Kasumi-1 (cell line): ENCODE measurements at regions not wholly inside any gene's neighbourhood (a gene's known extent, or its start where the extent isn't known, plus 50 kb on each side); places are given as distances from the start of the nearest gene placed in this dataset.

Experiments
- DNase-seq, 2 experiments: peaks; one replicate each; lab custom pipeline; 2025; lab: John Stamatoyannopoulos, UW

- DNase-seq = no peak
Measured at GRCh38 chr2:6525475-6525964, 340.2 kb downstream of the CMPK2 start.

- no peak for DNase-seq
Measured at GRCh38 chr2:6526093-6526824, 339.4 kb downstream of the CMPK2 start.

GRCh38 chr2:6531304-6531703 is 334.4 kb downstream of the CMPK2 start:
- no peak for DNase-seq

DNA sequence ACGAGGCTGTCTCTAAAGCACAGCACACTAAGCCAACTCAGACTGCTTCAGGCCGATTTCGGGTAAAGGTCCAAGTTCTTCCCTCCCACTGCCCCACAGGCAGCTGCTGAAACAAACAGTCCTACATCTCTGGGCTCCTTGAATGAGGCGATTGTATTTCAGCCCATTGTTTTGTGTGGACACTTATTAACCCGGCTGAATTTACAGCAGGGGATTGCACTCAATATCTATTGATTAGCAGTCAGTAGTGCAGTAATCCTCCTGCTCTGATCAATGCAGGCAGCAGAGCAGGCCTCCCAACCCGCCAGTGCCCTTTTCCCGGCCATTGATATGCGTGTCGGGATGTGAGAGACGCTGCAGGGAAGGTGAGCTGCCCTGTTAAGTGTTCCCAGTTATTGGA is 330.1 kb downstream of the CMPK2 start:
- no peak for DNase-seq

- no peak for DNase-seq
Measured at GRCh38 chr2:6538607-6539006, 327.1 kb downstream of the CMPK2 start.

DNA sequence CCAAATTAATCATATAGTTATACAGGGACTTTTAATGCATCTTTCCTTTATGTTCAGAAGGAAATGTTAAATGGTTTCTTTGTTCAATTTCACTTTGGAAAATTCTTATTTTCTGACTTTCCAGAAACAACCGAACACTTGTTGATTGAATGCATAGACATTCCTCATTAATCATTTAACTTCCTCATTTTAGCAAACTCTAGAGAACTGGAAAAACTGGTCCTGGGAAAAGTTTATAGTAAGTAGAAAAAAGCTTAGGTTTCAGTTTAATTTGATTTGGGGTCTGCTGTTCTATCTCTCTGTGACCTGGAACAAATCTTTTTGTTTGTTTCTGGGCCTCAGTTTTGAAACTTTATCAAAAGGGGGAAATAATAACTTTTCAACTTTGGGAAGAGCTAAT is 320.4 kb downstream of the CMPK2 start:
- no peak for DNase-seq

GRCh38 chr2:6545795-6546194 is 319.9 kb downstream of the CMPK2 start:
- no peak for DNase-seq

DNA sequence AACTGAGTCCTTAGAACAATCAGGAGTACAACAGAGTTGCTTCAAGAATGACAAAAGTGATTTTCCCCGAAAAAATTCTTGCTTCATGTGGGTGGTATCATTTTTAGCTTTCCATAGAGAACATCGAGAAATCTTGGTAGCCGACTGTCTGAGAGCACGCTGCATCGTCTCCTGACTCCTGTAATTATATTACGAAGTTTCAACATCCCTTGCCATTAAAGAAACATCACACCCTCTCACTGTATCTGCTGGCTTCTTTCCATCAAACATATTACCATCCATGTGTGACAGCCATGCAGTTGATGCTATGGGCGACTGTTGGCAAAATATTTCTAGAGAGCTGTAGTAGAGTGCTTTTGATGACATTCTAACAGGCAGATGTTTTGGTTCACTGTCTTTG is 311.2 kb downstream of the CMPK2 start:
- no peak for DNase-seq

DNA sequence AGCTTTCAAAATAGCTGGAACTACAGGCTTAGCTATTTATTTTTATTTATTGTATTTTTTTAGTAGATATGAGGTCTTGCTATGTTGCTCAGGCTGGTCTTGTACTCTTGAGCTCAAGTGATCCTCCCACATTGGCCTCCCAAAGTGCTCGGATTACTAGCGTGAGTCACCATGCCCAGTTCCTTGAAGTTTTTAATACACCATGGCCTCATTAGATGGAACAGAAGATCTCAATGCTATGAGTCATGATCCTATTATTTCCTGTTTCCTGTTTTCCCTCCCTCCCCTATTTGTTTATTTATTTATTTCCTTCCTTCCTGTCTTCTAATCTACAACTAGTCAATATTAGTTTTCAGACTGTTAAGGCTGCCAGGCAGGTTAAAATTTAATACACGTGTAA is 309.0 kb downstream of the CMPK2 start:
- no peak for DNase-seq

DNA sequence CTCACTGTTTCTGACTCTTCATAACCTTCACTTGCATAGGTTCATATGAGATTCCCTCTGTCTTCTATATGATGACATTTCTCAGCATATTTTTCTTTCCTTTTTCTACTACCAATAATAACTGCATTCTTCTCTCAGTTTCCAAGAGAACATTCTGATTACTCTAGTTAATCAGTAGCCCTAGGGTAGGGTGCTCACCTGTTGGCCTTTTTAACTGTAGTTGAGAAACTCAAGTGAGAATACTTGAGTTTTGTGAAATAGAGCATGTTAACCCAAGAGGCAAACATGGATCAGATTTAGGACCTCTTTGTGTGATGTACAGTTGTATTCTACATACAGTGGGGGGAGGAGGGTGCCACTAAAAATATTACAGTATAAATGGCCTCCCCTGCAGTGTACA is 308.0 kb downstream of the CMPK2 start:
- DNase-seq = no peak

GRCh38 chr2:6562771-6563170 is 302.9 kb downstream of the CMPK2 start:
- DNase-seq = no peak

DNA sequence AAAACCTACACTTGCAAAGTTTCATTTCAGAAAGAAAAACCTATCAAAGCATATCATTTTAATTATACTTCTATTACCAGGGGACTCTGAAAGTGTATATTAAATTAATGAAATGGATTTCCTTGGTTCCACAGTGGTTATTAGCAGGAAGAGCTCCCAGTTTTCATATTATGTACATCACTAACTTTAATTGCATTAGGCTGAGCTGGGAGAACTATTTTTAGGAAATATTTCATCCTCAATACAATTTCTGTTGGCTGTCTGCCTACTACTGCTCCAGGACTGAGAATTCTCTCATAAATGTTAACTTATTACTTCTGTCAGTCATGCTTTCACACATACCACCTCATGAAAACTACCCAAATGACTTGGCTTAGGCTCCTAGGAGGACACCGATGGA is 301.4 kb downstream of the CMPK2 start:
- DNase-seq = no peak

- DNase-seq = no peak
Measured at GRCh38 chr2:6574121-6574520, 291.6 kb downstream of the CMPK2 start.

DNA sequence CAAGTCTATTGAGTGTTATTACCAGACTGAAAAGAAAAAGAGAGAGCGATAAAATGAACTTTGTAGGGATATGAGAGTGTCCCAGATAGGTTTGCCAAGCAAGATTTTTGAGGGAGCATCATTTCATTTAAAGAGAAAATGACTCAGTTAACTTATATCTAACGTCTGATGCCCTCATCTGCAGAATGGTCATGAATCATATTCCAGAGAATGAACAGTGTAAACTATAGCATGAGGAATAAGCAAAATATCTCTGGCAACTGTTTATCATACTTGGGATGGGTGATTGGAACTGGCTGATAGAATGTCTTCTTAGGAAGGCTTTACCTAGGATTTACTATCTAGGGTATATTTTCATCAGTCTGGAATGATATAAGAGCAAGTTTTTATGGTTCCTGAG is 289.4 kb downstream of the CMPK2 start:
- DNase-seq = no peak

GRCh38 chr2:6577960-6578359 is 287.7 kb downstream of the CMPK2 start:
- no peak for DNase-seq

DNA sequence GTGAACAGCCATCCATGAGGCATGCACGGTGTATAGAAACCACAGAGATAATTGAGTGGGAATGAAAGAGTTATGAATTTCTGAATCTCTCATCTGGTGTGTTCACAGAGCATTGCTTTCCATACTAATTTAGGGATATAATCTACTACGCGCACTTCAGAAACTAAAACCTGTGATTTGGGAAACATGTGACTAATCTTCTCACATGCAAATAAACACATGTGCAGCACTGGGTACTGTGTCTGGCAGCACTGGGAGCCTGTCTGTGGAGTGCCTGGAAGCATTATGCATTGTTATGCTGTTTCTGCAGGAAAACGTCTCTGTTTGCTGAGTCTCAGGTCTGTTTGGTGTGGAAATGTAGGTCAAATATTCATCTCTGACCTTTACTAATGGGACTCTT is 287.3 kb downstream of the CMPK2 start:
- no peak for DNase-seq

- DNase-seq = no peak
Measured at GRCh38 chr2:6579281-6579680, 286.4 kb downstream of the CMPK2 start.

DNA sequence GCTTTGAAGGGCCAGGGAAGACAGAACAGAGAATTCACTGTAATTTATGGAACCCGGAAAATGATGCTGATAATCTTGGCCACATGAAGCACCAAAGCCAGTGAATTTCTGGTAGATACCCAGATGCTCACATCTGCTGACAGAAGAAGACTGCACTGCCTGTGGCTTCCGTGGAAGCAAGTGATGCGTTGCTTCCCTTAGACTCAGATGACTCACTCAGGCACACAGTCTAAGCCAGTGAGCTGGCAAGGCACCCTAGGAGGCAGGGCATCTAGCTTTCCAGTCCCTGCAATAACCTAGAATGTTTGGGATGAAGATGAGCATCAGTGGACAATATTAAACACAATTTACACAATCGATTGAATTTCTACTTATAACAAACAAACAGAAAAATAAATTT is 284.7 kb downstream of the CMPK2 start:
- no peak for DNase-seq

GRCh38 chr2:6589150-6589549 is 276.6 kb downstream of the CMPK2 start:
- DNase-seq = no peak

- DNase-seq = no peak
Measured at GRCh38 chr2:6590442-6590841, 275.3 kb downstream of the CMPK2 start.

DNA sequence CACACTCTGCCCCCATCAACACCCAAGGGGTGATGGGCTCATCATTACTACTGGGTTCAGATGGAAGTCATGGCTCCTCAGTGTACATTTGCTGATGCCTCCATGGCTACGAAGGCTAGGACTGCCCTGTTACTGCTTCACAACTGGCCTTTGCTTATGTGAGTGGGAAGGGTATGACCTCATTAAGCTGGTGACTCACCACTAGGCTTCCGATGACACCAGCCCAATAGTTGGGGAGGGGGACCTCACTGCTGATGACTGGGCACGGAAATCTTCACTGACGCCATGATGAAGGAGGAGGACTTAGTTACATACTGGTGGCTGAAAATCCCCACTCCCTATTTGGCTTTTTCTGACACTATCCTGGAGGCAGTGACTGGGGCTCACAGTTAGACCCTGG is 263.2 kb downstream of the CMPK2 start:
- DNase-seq = no peak

- DNase-seq = no peak
Measured at GRCh38 chr2:6605836-6606505, 259.7 kb downstream of the CMPK2 start.

- no peak for DNase-seq
Measured at GRCh38 chr2:6617794-6618193, 247.9 kb downstream of the CMPK2 start.

- no peak for DNase-seq
Measured at GRCh38 chr2:6618201-6618600, 247.5 kb downstream of the CMPK2 start.
